H1 (cell line): ENCODE measurements at regions not wholly inside any gene's neighbourhood (a gene's known extent, or its start where the extent isn't known, plus 50 kb on each side); places are given as distances from the start of the nearest gene placed in this dataset.

ENCODE experiments used
- CTCF ChIA-PET: fragments of 300-600 bp; sonication (Branson Sonifier 250); formaldehyde crosslinking; loops from one replicate; lab custom pipeline; 2021; ENCODE audit not compliant: partially characterized antibody; lab: Charles Lee
- POLR2A ChIA-PET: fragments of 300-600 bp; sonication (Branson Sonifier 250); formaldehyde crosslinking; loops from one replicate; lab custom pipeline; 2021; ENCODE audit warnings: inconsistent platforms; ENCODE audit not compliant: partially characterized antibody; lab: Charles Lee
- DNase-seq, 2 experiments: peaks; one replicate each; pipeline versions ENCODE4 v3.0.0 to v3.0.0-alpha.2; 2010 to 2022; ENCODE audit warnings: low spot score in 2 of 2, low read depth in 1 of 2, mixed read lengths in 1 of 2
- FAIRE-seq: peaks from 2 replicates; lab custom pipeline; 2011; peaks lifted over from hg19 to GRCh38; lab: Jason Lieb, UNC
- H2AFZ ChIP-seq: 2 replicates; pipeline ENCODE4 v1.8.1; 2012; ENCODE audit warnings: low read length, inconsistent platforms
- H2AK5ac ChIP-seq: 2 replicates; pipeline ENCODE4 v1.6.1; 2013; ENCODE audit warnings: low read depth, low read length
- H2BK120ac ChIP-seq: replicated peaks from 2 replicates; pipeline ENCODE3; 2013; ENCODE audit warnings: low read depth, low read length, inconsistent platforms
- H2BK12ac ChIP-seq: 2 replicates; pipeline ENCODE4 v1.6.1; 2013; ENCODE audit warnings: low read depth, low read length
- H2BK15ac ChIP-seq: 2 replicates; pipeline ENCODE4 v1.6.1; 2013; ENCODE audit warnings: low read length
- H2BK20ac ChIP-seq: 2 replicates; pipeline ENCODE4 v1.6.1; 2013; ENCODE audit warnings: low read length
- H2BK5ac ChIP-seq: 2 replicates; pipeline ENCODE4 v1.6.1; 2013; ENCODE audit warnings: low read depth, low read length
- H3K14ac ChIP-seq: 2 replicates; pipeline ENCODE4 v1.6.1; 2013; ENCODE audit warnings: inconsistent platforms; ENCODE audit not compliant: insufficient read length
- H3K18ac ChIP-seq: 2 replicates; pipeline ENCODE4 v1.6.1; 2013; ENCODE audit warnings: low read length; ENCODE audit errors: extremely low read depth
- H3K23ac ChIP-seq: 2 replicates; pipeline ENCODE4 v1.6.1; 2013; ENCODE audit warnings: inconsistent platforms; ENCODE audit not compliant: insufficient read length
- H3K23me2 ChIP-seq: 2 replicates; pipeline ENCODE4 v1.6.1; 2013; ENCODE audit warnings: low read depth, low read length
- H3K27ac ChIP-seq: 2 replicates; pipeline ENCODE4 v1.6.1; 2011; ENCODE audit warnings: low read depth, low read length, inconsistent platforms
- H3K27me3 ChIP-seq, 4 experiments: replicated peaks in 1 of 4; 1 replicate in 1 of 4; 2 replicates in 3 of 4; pipeline versions ENCODE4 v1.6.1 to v1.8.1; 2011 to 2013; ENCODE audit warnings: low read length in 3 of 4, mild to moderate bottlenecking in 3 of 4, inconsistent platforms in 2 of 4, mixed read lengths in 2 of 4, moderate library complexity in 1 of 4; ENCODE audit not compliant: control insufficient read depth in 3 of 4, insufficient read depth in 3 of 4; ENCODE audit errors: extremely low read depth in 1 of 4
- H3K36me3 ChIP-seq, 4 experiments: 2 replicates each; pipeline versions ENCODE4 v1.6.1 to v1.8.1; 2011 to 2013; ENCODE audit warnings: mild to moderate bottlenecking in 4 of 4, low read length in 3 of 4, moderate library complexity in 2 of 4, control low read depth in 1 of 4, inconsistent platforms in 1 of 4; ENCODE audit not compliant: insufficient read depth in 4 of 4, control insufficient read depth in 2 of 4
- H3K4ac ChIP-seq: replicated peaks from 2 replicates; pipeline ENCODE3; 2013; ENCODE audit warnings: low read length, low read depth, mixed read lengths, inconsistent platforms; ENCODE audit not compliant: insufficient read length
- H3K4me1 ChIP-seq, 4 experiments: replicated peaks in 1 of 4; 1 replicate in 1 of 4; 2 replicates in 3 of 4; pipeline versions ENCODE4 v1.6.1 to v1.8.1; 2011 to 2013; ENCODE audit warnings: low read length in 3 of 4, inconsistent platforms in 2 of 4, mixed read lengths in 1 of 4; ENCODE audit not compliant: insufficient read depth in 4 of 4, control insufficient read depth in 3 of 4
- H3K4me2 ChIP-seq, 2 experiments: 2 replicates each; pipeline versions ENCODE4 v1.6.1 to v1.8.1; 2011 to 2013; ENCODE audit warnings: low read depth in 2 of 2, low read length in 2 of 2, control low read depth in 1 of 2, inconsistent platforms in 1 of 2, mild to moderate bottlenecking in 1 of 2; ENCODE audit not compliant: insufficient read depth in 1 of 2
- H3K4me3 ChIP-seq, 4 experiments: fragments of 200-600, 300-600 bp in 1 of 4; sonication (generic), shearing (Covaris generic), sonication (Bioruptor Twin) in 1 of 4; 2 replicates each; pipeline versions ENCODE4 v1.5.1 to v1.8.1; 2011 to 2016; ENCODE audit warnings: low read length in 4 of 4, low read depth in 3 of 4, control low read depth in 2 of 4, inconsistent platforms in 2 of 4, mild to moderate bottlenecking in 2 of 4, mixed read lengths in 1 of 4, moderate library complexity in 1 of 4; ENCODE audit not compliant: insufficient read depth in 2 of 4; ENCODE audit errors: extremely low read depth in 1 of 4
- H3K56ac ChIP-seq: replicated peaks from 2 replicates; pipeline ENCODE3; 2013; ENCODE audit warnings: low read depth, mild to moderate bottlenecking, mixed read lengths, low read length, inconsistent platforms; ENCODE audit not compliant: insufficient read length
- H3K79me1 ChIP-seq: 2 replicates; pipeline ENCODE4 v1.6.1; 2013; ENCODE audit warnings: low read depth, low read length, control low read depth
- H3K79me2 ChIP-seq, 2 experiments: 2 replicates each; pipeline versions ENCODE4 v1.6.1 to v1.8.1; 2012 to 2013; ENCODE audit warnings: low read length in 2 of 2, mild to moderate bottlenecking in 2 of 2, inconsistent platforms in 1 of 2; ENCODE audit not compliant: insufficient read depth in 2 of 2, control insufficient read depth in 1 of 2
- H3K9ac ChIP-seq, 4 experiments: replicated peaks in 1 of 4; 1 replicate in 1 of 4; 2 replicates in 3 of 4; pipeline versions ENCODE4 v1.6.1 to v1.8.1; 2011 to 2013; ENCODE audit warnings: low read depth in 3 of 4, low read length in 3 of 4, control low read depth in 2 of 4, mild to moderate bottlenecking in 2 of 4, moderate library complexity in 2 of 4, inconsistent platforms in 1 of 4; ENCODE audit errors: extremely low read depth in 1 of 4
- H3K9me3 ChIP-seq, 2 experiments: 2 replicates each; pipeline versions ENCODE4 v1.6.1 to v1.8.1; 2012 to 2013; ENCODE audit warnings: mild to moderate bottlenecking in 2 of 2, moderate library complexity in 2 of 2, control low read depth in 1 of 2, inconsistent platforms in 1 of 2, low read depth in 1 of 2, low read length in 1 of 2, mixed read lengths in 1 of 2; ENCODE audit not compliant: insufficient read depth in 2 of 2
- H4K20me1 ChIP-seq, 2 experiments: replicated peaks in 1 of 2; 2 replicates each; pipeline versions ENCODE3 to v1.8.1; 2011 to 2013; ENCODE audit warnings: inconsistent platforms in 2 of 2, low read length in 2 of 2, mild to moderate bottlenecking in 1 of 2; ENCODE audit not compliant: insufficient read depth in 2 of 2, control insufficient read depth in 1 of 2
- H4K5ac ChIP-seq: 2 replicates; pipeline ENCODE4 v1.6.1; 2013; ENCODE audit warnings: low read length, low read depth, mixed read lengths, inconsistent platforms; ENCODE audit not compliant: insufficient read length
- H4K8ac ChIP-seq: 2 replicates; pipeline ENCODE4 v1.8.0; 2013; ENCODE audit warnings: mild to moderate bottlenecking, moderate library complexity, low read length, inconsistent platforms; ENCODE audit not compliant: insufficient read depth; ENCODE audit errors: extremely low read depth
- H4K91ac ChIP-seq: replicated peaks from 2 replicates; pipeline ENCODE3; 2013; ENCODE audit warnings: low read length, mixed read lengths, inconsistent platforms; ENCODE audit not compliant: insufficient read length
- KDM1A ChIP-seq: fragments of 200-600, 300-600 bp; sonication (generic); IDR thresholded peaks from 2 replicates; pipeline ENCODE4 v1.7.1; 2016; ENCODE audit warnings: mild to moderate bottlenecking, low read length, borderline replicate concordance
- MAFK ChIP-seq: IDR thresholded peaks from 2 replicates; pipeline ENCODE4 v1.6.1; 2012; ENCODE audit warnings: low read depth, mild to moderate bottlenecking, improper control_type of control experiment, low read length
- RBBP5 ChIP-seq: IDR thresholded peaks from 2 replicates; pipeline ENCODE4 v1.7.1; 2012; ENCODE audit warnings: low read depth, mild to moderate bottlenecking, inconsistent platforms, low read length, moderate library complexity, borderline replicate concordance
- WGBS, 2 experiments: shearing (Covaris generic) in 1 of 2; methylation state at CpG; one replicate each; pipeline versions ENCODE4 v1.1.6 to v1.1.7; 2013 to 2015; ENCODE audit warnings: low lambda C conversion rate in 2 of 2, mixed read lengths in 2 of 2, inconsistent platforms in 1 of 2, low coverage in 1 of 2, missing lambda C conversion rate in 1 of 2; ENCODE audit not compliant: insufficient replicate concordance in 2 of 2, insufficient coverage in 1 of 2, insufficient read length in 1 of 2; ENCODE audit errors: extremely low coverage in 1 of 2, missing lambda C conversion rate in 1 of 2; 5-methylcytosine and 5-hydroxymethylcytosine counted together
- TF ChIP-seq, protein P1 (sequence below), 3 experiments: IDR thresholded peaks; 1 replicate in 2 of 3; 2 replicates in 1 of 3; pipeline versions ENCODE4 v1.5.1 to v1.6.1; 2011; ENCODE audit warnings: low read length in 3 of 3, mild to moderate bottlenecking in 3 of 3, inconsistent platforms in 2 of 3, low read depth in 1 of 3, moderate library complexity in 1 of 3; ENCODE audit not compliant: insufficient read depth in 1 of 3; ENCODE audit errors: control extremely low read depth in 1 of 3

DNA sequence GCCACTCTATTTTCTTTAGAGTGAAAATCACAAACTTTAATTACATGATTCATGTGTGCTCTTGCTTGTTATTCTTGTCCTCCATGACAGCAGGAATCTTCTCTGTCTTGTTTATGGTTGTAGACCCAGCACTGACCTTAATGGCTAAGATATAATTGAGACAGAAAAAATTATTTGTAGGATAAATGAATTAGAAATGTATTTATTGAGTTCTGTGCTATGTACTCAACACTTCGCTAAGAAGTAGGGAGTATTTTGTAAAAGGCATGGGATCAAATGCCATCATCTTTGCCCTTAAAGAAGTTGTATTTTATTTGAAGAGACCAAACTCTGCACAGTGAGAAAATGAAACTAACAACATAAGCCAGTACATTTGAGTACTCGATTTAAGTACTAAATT, 71.2 kb downstream of the CBLN4 start:
- no peak overlapping the region for H3K9ac ChIP-seq
- DNase-seq = no peak
- no peak for TF ChIP-seq KDM1A
- no peak for TF ChIP-seq MAFK
- TF ChIP-seq, protein P1, sequence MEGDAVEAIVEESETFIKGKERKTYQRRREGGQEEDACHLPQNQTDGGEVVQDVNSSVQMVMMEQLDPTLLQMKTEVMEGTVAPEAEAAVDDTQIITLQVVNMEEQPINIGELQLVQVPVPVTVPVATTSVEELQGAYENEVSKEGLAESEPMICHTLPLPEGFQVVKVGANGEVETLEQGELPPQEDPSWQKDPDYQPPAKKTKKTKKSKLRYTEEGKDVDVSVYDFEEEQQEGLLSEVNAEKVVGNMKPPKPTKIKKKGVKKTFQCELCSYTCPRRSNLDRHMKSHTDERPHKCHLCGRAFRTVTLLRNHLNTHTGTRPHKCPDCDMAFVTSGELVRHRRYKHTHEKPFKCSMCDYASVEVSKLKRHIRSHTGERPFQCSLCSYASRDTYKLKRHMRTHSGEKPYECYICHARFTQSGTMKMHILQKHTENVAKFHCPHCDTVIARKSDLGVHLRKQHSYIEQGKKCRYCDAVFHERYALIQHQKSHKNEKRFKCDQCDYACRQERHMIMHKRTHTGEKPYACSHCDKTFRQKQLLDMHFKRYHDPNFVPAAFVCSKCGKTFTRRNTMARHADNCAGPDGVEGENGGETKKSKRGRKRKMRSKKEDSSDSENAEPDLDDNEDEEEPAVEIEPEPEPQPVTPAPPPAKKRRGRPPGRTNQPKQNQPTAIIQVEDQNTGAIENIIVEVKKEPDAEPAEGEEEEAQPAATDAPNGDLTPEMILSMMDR (IDR thresholded peaks at IDR 0.05; ENCODE audit: control extremely low read depth in 1 of 3, insufficient read depth in 1 of 3, low read depth in 1 of 3, low read length in 3 of 3) = no peak
- no peak for TF ChIP-seq RBBP5
- TF ChIP-seq, all 59 proteins: peak for 0
- Histone ChIP-seq H3K27me3 (no peaks in the 10 kb centered on the region), H3K18ac (no peak overlapping the region), H2AFZ (no peak overlapping the region), H3K4me2 (no peak overlapping the region), H2BK20ac (no peak overlapping the region), H4K8ac (no peak overlapping the region), H3K4ac (no peak overlapping the region), H3K23ac (no peak overlapping the region), H2BK5ac (no peak overlapping the region), H3K14ac (no peak overlapping the region), H2AK5ac (no peak overlapping the region), H2BK12ac (no peak overlapping the region), H3K23me2 (no peaks in the 10 kb centered on the region), H4K91ac (no peak overlapping the region), H3K27ac (no peak overlapping the region), H3K4me1 (no peaks in the 10 kb centered on the region), H4K5ac (no peak overlapping the region), H2BK15ac (no peak overlapping the region), H2BK120ac (no peak overlapping the region), H3K9me3 (peaks cover 40 to 56% of the 10 kb centered on the region in 2 experiments; a peak in 3 of 4 replicates), H3K36me3 (no peaks in the 10 kb centered on the region), H3K79me2 (no peaks in the 10 kb centered on the region), H3K79me1 (no peaks in the 10 kb centered on the region), H3K56ac (no peak overlapping the region), H3K4me3 (no peak overlapping the region), H4K20me1 (no peaks in the 10 kb centered on the region)
- POLR2A ChIA-PET = no interaction called here
- WGBS, 2 experiments = 85% methylated on average over 2 of the region's 2 CpGs; no CpG with 5 or more reads in 1 of the 2 experiments
- no peak for FAIRE-seq
- CTCF ChIA-PET = no interaction called here
